Mesenchymal stem cell (in vitro differentiated cells and primary cell): ENCODE measurements at regions not wholly inside any gene's neighbourhood (a gene's known extent, or its start where the extent isn't known, plus 50 kb on each side); places are given as distances from the start of the nearest gene placed in this dataset.

Source experiments
- DNase-seq: peaks from one replicate; pipeline ENCODE4 v3.0.0-alpha.2; 2013
- H2AFZ ChIP-seq: one replicate; pipeline ENCODE4 v1.6.1; 2013; ENCODE audit warnings: low read depth, mild to moderate bottlenecking, control low read depth, inconsistent platforms, low read length, moderate library complexity
- H2AK5ac ChIP-seq: 2 replicates; pipeline ENCODE4 v1.6.1; 2013; ENCODE audit warnings: low read length, moderate library complexity, mild to moderate bottlenecking, inconsistent platforms; ENCODE audit not compliant: severe bottlenecking
- H2BK120ac ChIP-seq: one replicate; pipeline ENCODE4 v1.6.1; 2013; ENCODE audit warnings: low read depth, mild to moderate bottlenecking, inconsistent platforms, low read length, moderate library complexity
- H2BK12ac ChIP-seq, 2 experiments: one replicate each; pipeline ENCODE4 v1.6.1; 2013; ENCODE audit warnings: inconsistent platforms in 2 of 2, low read length in 2 of 2, mild to moderate bottlenecking in 2 of 2, moderate library complexity in 2 of 2, control low read depth in 1 of 2
- H2BK15ac ChIP-seq: one replicate; pipeline ENCODE4 v1.6.1; 2013; ENCODE audit warnings: mild to moderate bottlenecking, low read depth, inconsistent platforms; ENCODE audit not compliant: poor library complexity, severe bottlenecking
- H2BK5ac ChIP-seq: 2 replicates; pipeline ENCODE4 v1.6.1; 2013; ENCODE audit warnings: low read depth, mild to moderate bottlenecking, low read length, control low read depth, inconsistent platforms; ENCODE audit not compliant: poor library complexity, severe bottlenecking
- H3K14ac ChIP-seq, 2 experiments: one replicate each; pipeline ENCODE4 v1.6.1; 2013; ENCODE audit warnings: inconsistent platforms in 2 of 2, low read length in 2 of 2, control low read depth in 1 of 2, mild to moderate bottlenecking in 1 of 2, moderate library complexity in 1 of 2
- H3K18ac ChIP-seq, 2 experiments: one replicate each; pipeline ENCODE4 v1.6.1; 2013; ENCODE audit warnings: inconsistent platforms in 2 of 2, low read length in 2 of 2, control low read depth in 1 of 2, low read depth in 1 of 2, mild to moderate bottlenecking in 1 of 2
- H3K23ac ChIP-seq, 2 experiments: one replicate each; pipeline ENCODE4 v1.6.1; 2013; ENCODE audit warnings: inconsistent platforms in 2 of 2, low read length in 2 of 2, mild to moderate bottlenecking in 2 of 2, moderate library complexity in 2 of 2, control low read depth in 1 of 2
- H3K27ac ChIP-seq: 2 replicates; pipeline ENCODE4 v1.5.1; 2013; ENCODE audit warnings: mild to moderate bottlenecking, moderate library complexity, low read length, control low read depth, inconsistent platforms; ENCODE audit not compliant: poor library complexity, severe bottlenecking
- H3K27me3 ChIP-seq, 2 experiments: 2 replicates each; pipeline versions ENCODE4 v1.6.1 to v1.7.0; 2013; ENCODE audit warnings: low read length in 2 of 2, mild to moderate bottlenecking in 2 of 2, moderate library complexity in 2 of 2, control low read depth in 1 of 2, inconsistent platforms in 1 of 2; ENCODE audit not compliant: control insufficient read depth in 1 of 2, insufficient read depth in 1 of 2
- H3K36me3 ChIP-seq, 2 experiments: 2 replicates each; pipeline versions ENCODE4 v1.6.1 to v1.7.0; 2013; ENCODE audit warnings: low read length in 2 of 2, control low read depth in 1 of 2, inconsistent platforms in 1 of 2, low read depth in 1 of 2, mild to moderate bottlenecking in 1 of 2; ENCODE audit not compliant: insufficient read depth in 2 of 2, control insufficient read depth in 1 of 2
- H3K4ac ChIP-seq, 2 experiments: one replicate each; pipeline ENCODE4 v1.6.1; 2013; ENCODE audit warnings: inconsistent platforms in 2 of 2, low read length in 2 of 2, mild to moderate bottlenecking in 2 of 2, moderate library complexity in 2 of 2, control low read depth in 1 of 2, low read depth in 1 of 2
- H3K4me1 ChIP-seq: 2 replicates; pipeline ENCODE4 v1.6.1; 2013; ENCODE audit warnings: low read depth, low read length, control low read depth; ENCODE audit not compliant: control insufficient read depth, insufficient read depth
- H3K4me2 ChIP-seq: 2 replicates; pipeline ENCODE4 v1.6.1; 2013; ENCODE audit warnings: low read length, mild to moderate bottlenecking, inconsistent platforms; ENCODE audit not compliant: poor library complexity, severe bottlenecking
- H3K4me3 ChIP-seq, 2 experiments: 2 replicates each; pipeline versions ENCODE4 v1.5.1 to v1.7.0; 2013; ENCODE audit warnings: low read length in 2 of 2, mild to moderate bottlenecking in 2 of 2, control low read depth in 1 of 2, low read depth in 1 of 2; ENCODE audit not compliant: insufficient read depth in 1 of 2
- H3K79me1 ChIP-seq: replicated peaks from 2 replicates; pipeline ENCODE4 v1.6.1; 2013; ENCODE audit warnings: mild to moderate bottlenecking, control low read depth, low read length, inconsistent platforms; ENCODE audit not compliant: poor library complexity, severe bottlenecking
- H3K9ac ChIP-seq: 2 replicates; pipeline ENCODE4 v1.7.0; 2013; ENCODE audit warnings: mild to moderate bottlenecking, low read length, moderate library complexity
- H3K9me3 ChIP-seq: 2 replicates; pipeline ENCODE4 v1.7.0; 2013; ENCODE audit warnings: mild to moderate bottlenecking, low read length; ENCODE audit not compliant: control insufficient read depth
- H4K8ac ChIP-seq: one replicate; pipeline ENCODE4 v1.6.1; 2013; ENCODE audit warnings: inconsistent platforms, mild to moderate bottlenecking, low read length, moderate library complexity
- H4K91ac ChIP-seq: one replicate; pipeline ENCODE4 v1.6.1; 2013; ENCODE audit warnings: mild to moderate bottlenecking, low read length, inconsistent platforms
- WGBS: methylation state at CpG from one replicate; pipeline ENCODE4 v1.1.7; 2013; ENCODE audit warnings: mixed read lengths; 5-methylcytosine and 5-hydroxymethylcytosine counted together

- no peak for DNase-seq
- no peak overlapping the region for H2AK5ac ChIP-seq
- H3K4me3 ChIP-seq, result no peak overlapping the region
- no peak overlapping the region for H3K23ac ChIP-seq
- H3K4me1 ChIP-seq, result no peaks in the 10 kb centered on the region
- H2BK12ac ChIP-seq, result no peak overlapping the region
- no peak overlapping the region for H3K18ac ChIP-seq
- H3K27ac ChIP-seq, result no peak overlapping the region
- H3K36me3 ChIP-seq, result no peaks in the 10 kb centered on the region
- H3K14ac ChIP-seq, result no peak overlapping the region
- H4K91ac ChIP-seq, result no peak overlapping the region
- H2BK120ac ChIP-seq, result no peak overlapping the region
- no peaks in the 10 kb centered on the region for H3K79me1 ChIP-seq
- no peak overlapping the region for H3K9ac ChIP-seq
- no peaks in the 10 kb centered on the region for H3K9me3 ChIP-seq
- H3K4me2 ChIP-seq, result no peak overlapping the region
- no peak overlapping the region for H2BK15ac ChIP-seq
- no peak overlapping the region for H2AFZ ChIP-seq
- H3K27me3 ChIP-seq, result no peaks in the 10 kb centered on the region
- WGBS, result no CpG with 5 or more reads among the region's 1 CpG
- no peak overlapping the region for H2BK5ac ChIP-seq
- no peak overlapping the region for H4K8ac ChIP-seq
- H3K4ac ChIP-seq, result no peak overlapping the region
Observed at GRCh38 chr4:164464313-164464712, 289.6 kb upstream of the SMIM31 start.

DNA sequence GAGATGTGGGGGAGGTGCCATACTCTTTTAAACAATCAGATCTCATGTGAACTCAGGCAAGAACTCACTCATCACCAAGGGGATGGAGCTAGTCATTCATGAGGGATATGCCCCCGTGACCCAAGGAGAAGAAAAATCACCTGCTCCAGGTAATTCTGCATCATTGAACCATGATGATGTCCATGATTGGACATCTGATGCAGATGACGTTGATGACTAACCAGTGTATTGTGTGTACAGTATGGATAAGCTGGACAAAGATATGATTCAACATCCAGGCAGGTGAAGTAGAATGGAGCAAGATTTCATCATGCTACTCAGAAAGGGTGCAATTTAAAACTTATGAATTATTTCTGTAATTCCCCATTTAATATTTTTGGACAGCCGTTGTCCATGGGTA is 286.4 kb upstream of the SMIM31 start:
- WGBS, result 44% methylated on average over 2 of the region's 3 CpGs
- no peaks in the 10 kb centered on the region for H3K4me1 ChIP-seq
- H2BK5ac ChIP-seq, result no peak overlapping the region
- H3K27ac ChIP-seq, result no peak overlapping the region
- H2BK12ac ChIP-seq, result no peak overlapping the region
- H2BK120ac ChIP-seq, result no peak overlapping the region
- H3K27me3 ChIP-seq, result no peaks in the 10 kb centered on the region
- H2AK5ac ChIP-seq, result no peak overlapping the region
- no peaks in the 10 kb centered on the region for H3K36me3 ChIP-seq
- H4K8ac ChIP-seq, result no peak overlapping the region
- H3K18ac ChIP-seq, result no peak overlapping the region
- H3K4ac ChIP-seq, result no peak overlapping the region
- H3K4me2 ChIP-seq, result no peak overlapping the region
- no peak for DNase-seq
- H3K9ac ChIP-seq, result no peak overlapping the region
- H4K91ac ChIP-seq, result no peak overlapping the region
- H3K9me3 ChIP-seq, result no peaks in the 10 kb centered on the region
- no peak overlapping the region for H3K23ac ChIP-seq
- H3K79me1 ChIP-seq, result no peaks in the 10 kb centered on the region
- no peak overlapping the region for H2AFZ ChIP-seq
- no peak overlapping the region for H3K14ac ChIP-seq
- H2BK15ac ChIP-seq, result no peak overlapping the region
- no peak overlapping the region for H3K4me3 ChIP-seq

- Histone ChIP-seq H3K4me3 (no peak overlapping the region), H2BK5ac (no peak overlapping the region), H3K79me1 (no peaks in the 10 kb centered on the region), H3K27ac (no peak overlapping the region), H3K18ac (no peak overlapping the region), H2AK5ac (no peak overlapping the region), H3K27me3 (no peaks in the 10 kb centered on the region), H4K8ac (no peak overlapping the region), H3K4ac (no peak overlapping the region), H3K36me3 (peaks cover 0 to 2% of the 10 kb centered on the region in 2 experiments), H3K14ac (no peak overlapping the region), H2BK15ac (no peak overlapping the region), H2AFZ (no peak overlapping the region), H3K4me2 (no peak overlapping the region), H3K23ac (no peak overlapping the region), H3K9me3 (no peaks in the 10 kb centered on the region), H3K4me1 (peaks cover 2% of the 10 kb centered on the region), H4K91ac (no peak overlapping the region), H2BK120ac (no peak overlapping the region), H2BK12ac (no peak overlapping the region), H3K9ac (no peak overlapping the region)
- 65% methylated on average over 2 of the region's 4 CpGs for WGBS
- DNase-seq, result no peak
Observed at GRCh38 chr4:164481306-164482091, 272.4 kb upstream of the SMIM31 start.

- no peak overlapping the region for H2BK120ac ChIP-seq
- H3K9ac ChIP-seq, result no peak overlapping the region
- H3K4ac ChIP-seq, result no peak overlapping the region
- no peak overlapping the region for H3K27ac ChIP-seq
- no peak for DNase-seq
- no peak overlapping the region for H3K18ac ChIP-seq
- no peak overlapping the region for H2BK15ac ChIP-seq
- no peaks in the 10 kb centered on the region for H3K27me3 ChIP-seq
- no peak overlapping the region for H2BK12ac ChIP-seq
- H3K79me1 ChIP-seq, result no peaks in the 10 kb centered on the region
- no peak overlapping the region for H3K23ac ChIP-seq
- H4K91ac ChIP-seq, result no peak overlapping the region
- no peak overlapping the region for H4K8ac ChIP-seq
- H3K4me1 ChIP-seq, result peaks cover 2% of the 10 kb centered on the region
- no peak overlapping the region for H3K4me2 ChIP-seq
- no peaks in the 10 kb centered on the region for H3K9me3 ChIP-seq
- WGBS, result 83% methylated on average over 3 of the region's 4 CpGs
- H3K4me3 ChIP-seq, result no peak overlapping the region
- no peak overlapping the region for H2BK5ac ChIP-seq
- H3K36me3 ChIP-seq, result no peaks in the 10 kb centered on the region
- H3K14ac ChIP-seq, result no peak overlapping the region
- no peak overlapping the region for H2AK5ac ChIP-seq
- H2AFZ ChIP-seq, result no peak overlapping the region
Observed at GRCh38 chr4:164482092-164482404, 271.9 kb upstream of the SMIM31 start.
